ENCODE measurements at regions not wholly inside any gene's neighbourhood (a gene's known extent, or its start where the extent isn't known, plus 50 kb on each side); places are given as distances from the start of the nearest gene placed in this dataset.
"Not testable (repeated sequence)": the region's sequence is repeated elsewhere in the genome, so short reads cannot be mapped to it uniquely, and the experiment has no call there.

DNA sequence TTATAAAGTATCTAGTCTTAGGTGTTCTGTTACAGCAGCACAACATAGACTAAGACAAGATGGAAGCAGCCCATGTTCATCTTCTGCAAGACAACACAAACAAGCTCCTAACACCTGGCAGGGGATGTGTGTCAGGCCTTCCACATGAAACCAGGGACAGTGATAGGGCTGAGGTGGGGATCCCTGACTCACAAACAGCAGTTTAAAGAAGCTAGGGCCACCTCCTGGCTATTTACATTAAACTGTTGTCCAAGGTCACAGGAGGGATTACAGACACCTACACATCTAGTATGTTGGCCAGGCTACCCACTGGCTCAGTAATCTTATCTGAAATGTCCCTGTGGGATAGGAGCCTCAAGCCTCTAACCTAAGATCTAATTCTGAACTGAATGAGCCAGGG lies 211.3 kb downstream of the MINAR1 start:
- H3K4me1 ChIP-seq (ENCODE audit: insufficient read depth, low read length, poor library complexity, severe bottlenecking) = no peaks in the 10 kb centered on the region
- no peaks in the 10 kb centered on the region for H4K20me1 ChIP-seq (ENCODE audit: insufficient read depth, low read length)
- no TSS peak for BruUV-seq (replicated peaks)
- no peak overlapping the region for H3K4me2 ChIP-seq (ENCODE audit: low read length)
- intact Hi-C loops (cut with micrococcal nuclease; ENCODE audit: unreplicated experiment) = no loop called here
- H2AFZ ChIP-seq (ENCODE audit: low read length) = no peak overlapping the region
- ChIA-PET POLR2A (no interaction called here), CTCF (ENCODE audit: unreplicated experiment) (no interaction called here)
- no peak overlapping the region for H3K4me3 ChIP-seq (ENCODE audit: low read depth, low read length, poor library complexity, severe bottlenecking)
- no peaks in the 10 kb centered on the region for H3K9me2 ChIP-seq (ENCODE audit: insufficient read depth, low read length)
- no peak for DNase-seq (ENCODE audit: low spot score)
- TF ChIP-seq, protein P1, sequence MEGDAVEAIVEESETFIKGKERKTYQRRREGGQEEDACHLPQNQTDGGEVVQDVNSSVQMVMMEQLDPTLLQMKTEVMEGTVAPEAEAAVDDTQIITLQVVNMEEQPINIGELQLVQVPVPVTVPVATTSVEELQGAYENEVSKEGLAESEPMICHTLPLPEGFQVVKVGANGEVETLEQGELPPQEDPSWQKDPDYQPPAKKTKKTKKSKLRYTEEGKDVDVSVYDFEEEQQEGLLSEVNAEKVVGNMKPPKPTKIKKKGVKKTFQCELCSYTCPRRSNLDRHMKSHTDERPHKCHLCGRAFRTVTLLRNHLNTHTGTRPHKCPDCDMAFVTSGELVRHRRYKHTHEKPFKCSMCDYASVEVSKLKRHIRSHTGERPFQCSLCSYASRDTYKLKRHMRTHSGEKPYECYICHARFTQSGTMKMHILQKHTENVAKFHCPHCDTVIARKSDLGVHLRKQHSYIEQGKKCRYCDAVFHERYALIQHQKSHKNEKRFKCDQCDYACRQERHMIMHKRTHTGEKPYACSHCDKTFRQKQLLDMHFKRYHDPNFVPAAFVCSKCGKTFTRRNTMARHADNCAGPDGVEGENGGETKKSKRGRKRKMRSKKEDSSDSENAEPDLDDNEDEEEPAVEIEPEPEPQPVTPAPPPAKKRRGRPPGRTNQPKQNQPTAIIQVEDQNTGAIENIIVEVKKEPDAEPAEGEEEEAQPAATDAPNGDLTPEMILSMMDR (conservative IDR thresholded peaks at IDR 0.05; ENCODE audit: low read length) = no peak
- no peak for TF ChIP-seq EZH2phosphoT487 (IDR thresholded peaks at IDR 0.05; ENCODE audit: borderline replicate concordance, low read depth, low read length)
- no peaks in the 10 kb centered on the region for H3K36me3 ChIP-seq (ENCODE audit: insufficient read depth, low read length)
- H3K9me3 ChIP-seq (ENCODE audit: low read length) = no peaks in the 10 kb centered on the region
- no peaks in the 10 kb centered on the region for H3K79me2 ChIP-seq (ENCODE audit: insufficient read depth, low read depth, low read length)
- H3K27ac ChIP-seq (ENCODE audit: low read depth, low read length, poor library complexity, severe bottlenecking) = no peak overlapping the region

DNA sequence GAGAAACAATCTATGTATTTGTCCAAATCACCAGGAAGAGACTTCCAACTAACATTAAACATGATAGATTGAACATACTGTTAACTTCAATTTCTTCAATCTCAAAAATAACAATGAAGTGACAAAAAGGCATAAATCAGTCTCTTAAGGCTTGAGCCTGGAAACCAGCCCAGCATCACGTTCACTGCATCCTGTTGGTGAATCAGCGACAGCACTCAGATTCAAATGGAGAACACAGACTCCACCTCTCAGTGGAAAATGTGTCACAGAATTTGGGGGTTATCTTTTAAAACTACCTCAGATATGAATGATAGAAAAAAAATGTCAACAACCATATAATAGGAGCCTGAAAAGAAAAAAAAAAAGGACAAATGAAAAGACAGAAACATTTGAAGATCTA lies 212.0 kb downstream of the MINAR1 start:
- Histone ChIP-seq H3K36me3 (ENCODE audit: insufficient read depth, low read length) (no peaks in the 10 kb centered on the region), H3K4me3 (ENCODE audit: low read depth, low read length, poor library complexity, severe bottlenecking) (no peak overlapping the region), H3K27ac (ENCODE audit: low read depth, low read length, poor library complexity, severe bottlenecking) (no peak overlapping the region), H3K79me2 (ENCODE audit: insufficient read depth, low read depth, low read length) (no peaks in the 10 kb centered on the region), H3K9me3 (ENCODE audit: low read length) (no peaks in the 10 kb centered on the region), H3K9me2 (ENCODE audit: insufficient read depth, low read length) (no peaks in the 10 kb centered on the region), H3K4me2 (ENCODE audit: low read length) (no peak overlapping the region), H3K4me1 (ENCODE audit: insufficient read depth, low read length, poor library complexity, severe bottlenecking) (no peaks in the 10 kb centered on the region), H4K20me1 (ENCODE audit: insufficient read depth, low read length) (no peaks in the 10 kb centered on the region), H2AFZ (ENCODE audit: low read length) (no peak overlapping the region)
- ChIA-PET POLR2A (no interaction called here), CTCF (ENCODE audit: unreplicated experiment) (no interaction called here)
- TF ChIP-seq, protein P1 (conservative IDR thresholded peaks at IDR 0.05; ENCODE audit: low read length) = no peak
- TF ChIP-seq EZH2phosphoT487 (IDR thresholded peaks at IDR 0.05; ENCODE audit: borderline replicate concordance, low read depth, low read length) = no peak
- DNase-seq (ENCODE audit: low spot score) = no peak
- intact Hi-C loops (cut with micrococcal nuclease; ENCODE audit: unreplicated experiment) = no loop called here
- no TSS peak for BruUV-seq (replicated peaks)

DNA sequence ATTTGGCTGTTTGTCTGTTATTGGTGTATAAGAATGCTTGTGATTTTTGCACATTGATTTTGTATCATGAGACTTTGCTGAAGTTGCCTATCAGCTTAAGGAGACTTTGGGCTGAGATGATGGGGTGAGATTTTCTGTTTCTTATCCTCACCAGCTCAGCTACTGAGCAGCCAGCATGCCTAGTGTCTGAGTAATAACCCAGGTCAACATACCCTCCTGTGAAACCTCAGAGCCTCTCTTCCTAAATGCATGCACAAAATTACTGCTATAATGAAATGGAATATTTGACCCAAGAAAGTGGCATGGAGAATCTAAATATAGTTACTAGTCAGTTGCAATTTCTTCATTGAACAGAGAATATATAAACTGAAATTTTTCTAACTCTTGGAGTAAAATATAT lies 220.8 kb downstream of the MINAR1 start:
- H2AFZ ChIP-seq (ENCODE audit: low read length); H4K20me1 ChIP-seq (ENCODE audit: insufficient read depth, low read length); CTCF ChIA-PET (ENCODE audit: unreplicated experiment); H3K9me3 ChIP-seq (ENCODE audit: low read length); POLR2A ChIA-PET; intact Hi-C loops (cut with micrococcal nuclease; ENCODE audit: unreplicated experiment); H3K27ac ChIP-seq (ENCODE audit: low read depth, low read length, poor library complexity, severe bottlenecking); H3K4me3 ChIP-seq (ENCODE audit: low read depth, low read length, poor library complexity, severe bottlenecking); H3K79me2 ChIP-seq (ENCODE audit: insufficient read depth, low read depth, low read length); BruUV-seq (replicated peaks); H3K36me3 ChIP-seq (ENCODE audit: insufficient read depth, low read length); DNase-seq (ENCODE audit: low spot score); H3K4me2 ChIP-seq (ENCODE audit: low read length); H3K4me1 ChIP-seq (ENCODE audit: insufficient read depth, low read length, poor library complexity, severe bottlenecking); H3K9me2 ChIP-seq (ENCODE audit: insufficient read depth, low read length): not testable (repeated sequence)
